IMR-90 (cell line): ENCODE measurements at regions not wholly inside any gene's neighbourhood (a gene's known extent, or its start where the extent isn't known, plus 50 kb on each side); places are given as distances from the start of the nearest gene placed in this dataset.
"Not testable (repeated sequence)": the region's sequence is repeated elsewhere in the genome, so short reads cannot be mapped to it uniquely, and the experiment has no call there.

Experiments
- ATAC-seq: fragments of 200-7000 bp; cut with Tn5 transposase; 2 replicates; pipeline ENCODE4 v1.9.1; 2020; ENCODE audit warnings: low read depth, mild to moderate bottlenecking, moderate library complexity
- BruUV-seq: library from RNA; stranded (reverse); fragments of 400-500 nt; replicated peaks from 2 replicates; lab custom pipeline; 2021; lab: Mats Ljungman, UMichigan
- CTCF ChIA-PET: fragments of 300-600 bp; formaldehyde crosslinking; extraction: SDS; loops from one replicate; lab custom pipeline; 2021; ENCODE audit warnings: antibody characterized with exemption; lab: Yijun Ruan, JAX
- POLR2A ChIA-PET: fragments of 300-600 bp; sonication (Branson Sonifier 250); formaldehyde crosslinking; loops from one replicate; lab custom pipeline; 2022; ENCODE audit warnings: antibody characterized with exemption; ENCODE audit not compliant: unreplicated experiment; lab: Charles Lee
- DNase-seq: peaks from one replicate; pipeline ENCODE4 v3.0.0; 2013
- H2AFZ ChIP-seq: replicated peaks from 2 replicates; pipeline ENCODE3; 2013; ENCODE audit warnings: low read length, mild to moderate bottlenecking; ENCODE audit not compliant: poor library complexity
- H2AK5ac ChIP-seq: 2 replicates; pipeline ENCODE4 v1.6.1; 2013; ENCODE audit warnings: low read depth, low read length, inconsistent platforms
- H2AK9ac ChIP-seq: replicated peaks from 2 replicates; pipeline ENCODE3; 2013; ENCODE audit warnings: mild to moderate bottlenecking, low read depth, low read length, moderate library complexity; ENCODE audit not compliant: poor library complexity
- H2BK120ac ChIP-seq: 2 replicates; pipeline ENCODE4 v1.6.1; 2013; ENCODE audit warnings: low read depth, low read length, inconsistent platforms
- H2BK15ac ChIP-seq: 3 replicates; pipeline ENCODE4 v1.6.1; 2013; ENCODE audit warnings: low read depth, low read length, inconsistent platforms
- H2BK20ac ChIP-seq: 2 replicates; pipeline ENCODE4 v1.6.1; 2013; ENCODE audit warnings: low read depth, mild to moderate bottlenecking, inconsistent platforms, low read length, moderate library complexity
- H2BK5ac ChIP-seq: 2 replicates; pipeline ENCODE4 v1.6.1; 2013; ENCODE audit warnings: mild to moderate bottlenecking, low read depth, low read length, inconsistent platforms; ENCODE audit not compliant: poor library complexity, severe bottlenecking
- H3K14ac ChIP-seq: replicated peaks from 2 replicates; pipeline ENCODE4 v1.6.1; 2013; ENCODE audit warnings: low read depth, low read length, inconsistent platforms
- H3K18ac ChIP-seq: 2 replicates; pipeline ENCODE4 v1.6.1; 2013; ENCODE audit warnings: low read depth, low read length, control low read depth
- H3K23ac ChIP-seq: 2 replicates; pipeline ENCODE4 v1.6.1; 2013; ENCODE audit warnings: low read depth, low read length, inconsistent platforms
- H3K27ac ChIP-seq: 2 replicates; pipeline ENCODE4 v1.5.1; 2013; ENCODE audit warnings: mild to moderate bottlenecking, control low read depth, low read length; ENCODE audit not compliant: insufficient read depth
- H3K27me3 ChIP-seq: 2 replicates; pipeline ENCODE4 v1.6.1; 2013; ENCODE audit warnings: low read length; ENCODE audit not compliant: control insufficient read depth, insufficient read depth
- H3K36me3 ChIP-seq: 2 replicates; pipeline ENCODE4 v1.6.1; 2013; ENCODE audit warnings: low read length, mixed read lengths; ENCODE audit not compliant: control insufficient read depth, insufficient read depth
- H3K4ac ChIP-seq: 2 replicates; pipeline ENCODE4 v1.6.1; 2013; ENCODE audit warnings: low read depth, low read length, inconsistent platforms
- H3K4me1 ChIP-seq: 2 replicates; pipeline ENCODE4 v1.6.1; 2013; ENCODE audit warnings: low read length, mixed read lengths; ENCODE audit not compliant: control insufficient read depth, insufficient read depth
- H3K4me2 ChIP-seq: 2 replicates; pipeline ENCODE4 v1.6.1; 2013; ENCODE audit warnings: low read depth, mild to moderate bottlenecking, control low read depth, low read length, moderate library complexity
- H3K4me3 ChIP-seq: 2 replicates; pipeline ENCODE4 v1.5.1; 2013; ENCODE audit warnings: low read depth, mild to moderate bottlenecking, control low read depth, low read length, moderate library complexity; ENCODE audit not compliant: insufficient read depth
- H3K56ac ChIP-seq: 2 replicates; pipeline ENCODE4 v1.6.1; 2013; ENCODE audit warnings: low read length, inconsistent platforms; ENCODE audit not compliant: insufficient read depth; ENCODE audit errors: extremely low read depth
- H3K79me1 ChIP-seq, 2 experiments: 2 replicates each; pipeline ENCODE4 v1.6.1; 2013; ENCODE audit warnings: low read length in 2 of 2, inconsistent platforms in 1 of 2, low read depth in 1 of 2
- H3K9ac ChIP-seq: 2 replicates; pipeline ENCODE4 v1.6.1; 2013; ENCODE audit warnings: low read depth, low read length, control low read depth
- H3K9me1 ChIP-seq: 2 replicates; pipeline ENCODE4 v1.6.1; 2013; ENCODE audit warnings: low read length, inconsistent platforms; ENCODE audit not compliant: insufficient read depth
- H3K9me3 ChIP-seq: 2 replicates; pipeline ENCODE4 v1.6.1; 2013; ENCODE audit warnings: low read length; ENCODE audit not compliant: control insufficient read depth, insufficient read depth
- H4K20me1 ChIP-seq: 2 replicates; pipeline ENCODE4 v1.6.1; 2013; ENCODE audit warnings: low read length, inconsistent platforms; ENCODE audit not compliant: insufficient read depth
- H4K5ac ChIP-seq: 2 replicates; pipeline ENCODE4 v1.6.1; 2013; ENCODE audit warnings: mild to moderate bottlenecking, low read depth, low read length, control low read depth
- H4K8ac ChIP-seq, 2 experiments: 2 replicates each; pipeline ENCODE4 v1.6.1; 2013; ENCODE audit warnings: low read depth in 2 of 2, low read length in 2 of 2, control low read depth in 1 of 2, inconsistent platforms in 1 of 2
- H4K91ac ChIP-seq: 2 replicates; pipeline ENCODE4 v1.6.1; 2013; ENCODE audit warnings: low read depth, low read length, inconsistent platforms; ENCODE audit not compliant: insufficient read depth
- CTCF ChIP-seq: conservative IDR thresholded peaks from 2 replicates; pipeline ENCODE4 v1.5.1; 2012; ENCODE audit warnings: mild to moderate bottlenecking, low read depth, low read length, improper control_type of control experiment
- WGBS, 2 experiments: methylation state at CpG; one replicate each; pipeline versions ENCODE4 v1.1.5 to v1.1.7; 2013; ENCODE audit warnings: missing lambda C conversion rate in 2 of 2; ENCODE audit not compliant: insufficient read length in 1 of 2; ENCODE audit errors: extremely low coverage in 2 of 2; 5-methylcytosine and 5-hydroxymethylcytosine counted together
- dilution Hi-C: fragments of 300-500 bp; cut with HindIII; formaldehyde crosslinking; loops from one replicate; pipeline ENCODE4 v1.14.3; 2018; ENCODE audit warnings: low sequenced_read_pairs; ENCODE audit not compliant: unreplicated experiment
- in situ Hi-C: fragments of 300-500 bp; cut with MboI; formaldehyde crosslinking; loops from 3 replicates; pipeline ENCODE4 v1.14.3; 2019; ENCODE audit warnings: low sequenced_read_pairs, inconsistent platforms, mixed read lengths
- intact Hi-C: fragments of 100-400 bp; cut with micrococcal nuclease; formaldehyde crosslinking; loops from 2 replicates; pipeline ENCODE4 v1.10.0; 2022

GRCh38 chr11:71698961-71699360, 116.3 kb upstream of the KRTAP5-11 start:
- CTCF ChIA-PET, H2AFZ ChIP-seq, H3K27me3 ChIP-seq, H3K4me3 ChIP-seq, intact Hi-C loops, H3K9me1 ChIP-seq, H3K9me3 ChIP-seq, H3K56ac ChIP-seq, H4K20me1 ChIP-seq, H3K4ac ChIP-seq, H2AK9ac ChIP-seq, H3K18ac ChIP-seq, H2AK5ac ChIP-seq, in situ Hi-C loops, H2BK15ac ChIP-seq, H3K79me1 ChIP-seq, H3K23ac ChIP-seq, dilution Hi-C loops, H2BK120ac ChIP-seq, DNase-seq, BruUV-seq, H3K4me1 ChIP-seq, H3K36me3 ChIP-seq, POLR2A ChIA-PET, H4K91ac ChIP-seq, H3K27ac ChIP-seq, H2BK5ac ChIP-seq, H3K4me2 ChIP-seq, H4K8ac ChIP-seq, H2BK20ac ChIP-seq, H3K9ac ChIP-seq, ATAC-seq, H4K5ac ChIP-seq, H3K14ac ChIP-seq: not testable (repeated sequence)
- 0 out of 2 replicates have a peak, but pooled peaks have one; percentile 6 for TF ChIP-seq CTCF
- WGBS, 2 experiments, result no CpG with 5 or more reads among the region's 2 CpGs

- DNase-seq, H2AK5ac ChIP-seq, H3K36me3 ChIP-seq, H2BK120ac ChIP-seq, H3K9me1 ChIP-seq, H3K4ac ChIP-seq, H3K4me3 ChIP-seq, H4K20me1 ChIP-seq, H2AFZ ChIP-seq, intact Hi-C loops, H3K18ac ChIP-seq, H4K5ac ChIP-seq, H3K14ac ChIP-seq, H2BK5ac ChIP-seq, POLR2A ChIA-PET, H3K27me3 ChIP-seq, H3K79me1 ChIP-seq, H3K27ac ChIP-seq, H2BK15ac ChIP-seq, CTCF ChIA-PET, H4K91ac ChIP-seq, H3K23ac ChIP-seq, dilution Hi-C loops, BruUV-seq, H4K8ac ChIP-seq, H2BK20ac ChIP-seq, ATAC-seq, H3K9ac ChIP-seq, in situ Hi-C loops, H3K4me1 ChIP-seq, H3K4me2 ChIP-seq, H2AK9ac ChIP-seq, H3K56ac ChIP-seq, H3K9me3 ChIP-seq: not testable (repeated sequence)
- no CpG with 5 or more reads among the region's 3 CpGs for WGBS, 2 experiments
Measured at GRCh38 chr11:71701435-71702291, 119.0 kb upstream of the KRTAP5-11 start.
